NCI-H2107 treated with DMSO at 0.1 percent for 48 hours (cell line): ENCODE measurements at regions not wholly inside any gene's neighbourhood (a gene's known extent, or its start where the extent isn't known, plus 50 kb on each side); places are given as distances from the start of the nearest gene placed in this dataset.
"Not testable (repeated sequence)": the region's sequence is repeated elsewhere in the genome, so short reads cannot be mapped to it uniquely, and the experiment has no call there.

ENCODE experiments used
- DNase-seq: peaks from one replicate; lab custom pipeline; 2025; ENCODE audit not compliant: unreplicated experiment; lab: John Stamatoyannopoulos, UW

GRCh38 chr14:35174342-35174741, 52.0 kb downstream of the PRORP start:
- DNase-seq = no peak

- no peak for DNase-seq
These were observed 57.8 kb downstream of the PRORP start for GRCh38 chr14:35180179-35180578.

- not testable (repeated sequence) for DNase-seq
These were observed 62.5 kb downstream of the PRORP start for GRCh38 chr14:35184891-35185290.

GRCh38 chr14:35189422-35189821, 67.1 kb downstream of the PRORP start:
- no peak for DNase-seq

- DNase-seq = no peak
These were observed 70.8 kb downstream of the PRORP start for GRCh38 chr14:35193161-35193560.

GRCh38 chr14:35194183-35194582, 71.8 kb downstream of the PRORP start:
- DNase-seq = not testable (repeated sequence)

GRCh38 chr14:35196571-35196970, 74.2 kb downstream of the PRORP start:
- no peak for DNase-seq

- DNase-seq = no peak
These were observed 74.7 kb downstream of the PRORP start for GRCh38 chr14:35197015-35197414.

GRCh38 chr14:35201066-35201465, 78.7 kb downstream of the PRORP start:
- DNase-seq = no peak

GRCh38 chr14:35202195-35202594, 79.8 kb downstream of the PRORP start:
- no peak for DNase-seq

GRCh38 chr14:35205737-35206136, 83.4 kb downstream of the PRORP start:
- DNase-seq = no peak

GRCh38 chr14:35211067-35211466, 81.1 kb upstream of the PSMA6 start:
- DNase-seq = no peak

GRCh38 chr14:35212471-35213142, 79.6 kb upstream of the PSMA6 start:
- no peak for DNase-seq

- no peak for DNase-seq
These were observed 78.9 kb upstream of the PSMA6 start for GRCh38 chr14:35213143-35213788.

- DNase-seq = peak; percentile 24
These were observed 78.3 kb upstream of the PSMA6 start for GRCh38 chr14:35213869-35214387.

- DNase-seq = not testable (repeated sequence)
These were observed 77.8 kb upstream of the PSMA6 start for GRCh38 chr14:35214402-35214801.

- DNase-seq = peak; percentile 68
These were observed 76.9 kb upstream of the PSMA6 start for GRCh38 chr14:35215110-35215813.

GRCh38 chr14:35218176-35218575, 74.0 kb upstream of the PSMA6 start:
- DNase-seq = not testable (repeated sequence)

GRCh38 chr14:35218963-35219362, 73.2 kb upstream of the PSMA6 start:
- DNase-seq = no peak

GRCh38 chr14:35220027-35220676, 72.0 kb upstream of the PSMA6 start:
- no peak for DNase-seq

GRCh38 chr14:35220920-35221319, 71.3 kb upstream of the PSMA6 start:
- no peak for DNase-seq
